IMR-90 (cell line): ENCODE measurements at regions not wholly inside any gene's neighbourhood (a gene's known extent, or its start where the extent isn't known, plus 50 kb on each side); places are given as distances from the start of the nearest gene placed in this dataset.

Experiments used
- BHLHE40 ChIP-seq: fragments of 150-350 bp; IDR thresholded peaks from 2 replicates; pipeline ENCODE4 v1.6.1; 2016; ENCODE audit warnings: mild to moderate bottlenecking, low read depth, low read length
- CEBPB ChIP-seq: IDR thresholded peaks from 2 replicates; pipeline ENCODE4 v1.6.1; 2012; ENCODE audit warnings: low read depth, low read length, improper control_type of control experiment
- CHD1 ChIP-seq: IDR thresholded peaks from 2 replicates; pipeline ENCODE4 v1.6.1; 2012; ENCODE audit warnings: low read depth, low read length, improper control_type of control experiment
- FOS ChIP-seq: fragments of 150-350 bp; IDR thresholded peaks from 2 replicates; pipeline ENCODE4 v1.6.1; 2016; ENCODE audit warnings: low read depth, low read length
- MAFK ChIP-seq: IDR thresholded peaks from 2 replicates; pipeline ENCODE4 v1.6.1; 2012; ENCODE audit warnings: low read depth, low read length, improper control_type of control experiment
- MAZ ChIP-seq: IDR thresholded peaks from 2 replicates; pipeline ENCODE4 v1.6.1; 2012; ENCODE audit warnings: low read depth, mild to moderate bottlenecking, low read length, improper control_type of control experiment, moderate library complexity, borderline replicate concordance
- MXI1 ChIP-seq: IDR thresholded peaks from 2 replicates; pipeline ENCODE4 v1.6.1; 2012; ENCODE audit warnings: low read depth, mild to moderate bottlenecking, low read length, moderate library complexity, borderline replicate concordance
- POLR2A ChIP-seq: IDR thresholded peaks from 2 replicates; pipeline ENCODE4 v1.6.1; 2012; ENCODE audit warnings: mild to moderate bottlenecking, low read depth, low read length
- RCOR1 ChIP-seq: IDR thresholded peaks from 2 replicates; pipeline ENCODE4 v1.6.1; 2012; ENCODE audit warnings: mild to moderate bottlenecking, low read length, improper control_type of control experiment; ENCODE audit not compliant: insufficient replicate concordance
- RFX5 ChIP-seq: IDR thresholded peaks from 2 replicates; pipeline ENCODE4 v1.8.0; 2012; ENCODE audit warnings: low read depth, mild to moderate bottlenecking, low read length, moderate library complexity
- SMC3 ChIP-seq: fragments of 150-350 bp; IDR thresholded peaks from 2 replicates; pipeline ENCODE4 v1.6.1; 2016; ENCODE audit warnings: low read depth, mild to moderate bottlenecking, antibody characterized with exemption, low read length, moderate library complexity
- TF ChIP-seq, protein P1 (sequence below): conservative IDR thresholded peaks from 2 replicates; pipeline ENCODE4 v1.5.1; 2012; ENCODE audit warnings: mild to moderate bottlenecking, low read depth, low read length, improper control_type of control experiment
- TF ChIP-seq, protein P2 (sequence below): fragments of 150-350 bp; IDR thresholded peaks from 2 replicates; pipeline ENCODE4 v1.6.1; 2016; ENCODE audit warnings: low read depth, mild to moderate bottlenecking, low read length, moderate library complexity, borderline replicate concordance
- TF ChIP-seq, protein P3 (sequence below): fragments of 150-350 bp; IDR thresholded peaks from 2 replicates; pipeline ENCODE4 v1.6.1; 2017; ENCODE audit warnings: mild to moderate bottlenecking, antibody characterized with exemption, low read length, low read depth

DNA sequence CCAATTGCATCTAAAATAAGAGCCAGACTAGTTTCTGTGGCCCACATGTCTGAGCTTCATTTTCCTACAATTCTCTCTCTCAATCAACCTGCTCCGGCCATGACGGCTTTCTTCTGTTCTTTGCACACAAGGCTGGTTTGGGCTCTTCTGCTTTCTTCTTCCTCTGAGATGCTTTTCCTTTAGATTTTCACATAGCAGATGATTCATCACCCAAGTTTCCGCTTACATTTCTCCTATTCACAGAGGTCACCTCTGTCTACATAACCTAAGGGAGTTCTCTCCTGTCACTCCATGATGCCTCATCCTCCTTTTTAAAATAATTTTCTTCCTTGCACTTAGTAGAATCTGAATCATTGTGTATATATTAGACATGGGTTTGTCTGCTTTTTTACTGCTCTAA, 334.6 kb upstream of the TUSC1 start:
- TF ChIP-seq, protein P1, sequence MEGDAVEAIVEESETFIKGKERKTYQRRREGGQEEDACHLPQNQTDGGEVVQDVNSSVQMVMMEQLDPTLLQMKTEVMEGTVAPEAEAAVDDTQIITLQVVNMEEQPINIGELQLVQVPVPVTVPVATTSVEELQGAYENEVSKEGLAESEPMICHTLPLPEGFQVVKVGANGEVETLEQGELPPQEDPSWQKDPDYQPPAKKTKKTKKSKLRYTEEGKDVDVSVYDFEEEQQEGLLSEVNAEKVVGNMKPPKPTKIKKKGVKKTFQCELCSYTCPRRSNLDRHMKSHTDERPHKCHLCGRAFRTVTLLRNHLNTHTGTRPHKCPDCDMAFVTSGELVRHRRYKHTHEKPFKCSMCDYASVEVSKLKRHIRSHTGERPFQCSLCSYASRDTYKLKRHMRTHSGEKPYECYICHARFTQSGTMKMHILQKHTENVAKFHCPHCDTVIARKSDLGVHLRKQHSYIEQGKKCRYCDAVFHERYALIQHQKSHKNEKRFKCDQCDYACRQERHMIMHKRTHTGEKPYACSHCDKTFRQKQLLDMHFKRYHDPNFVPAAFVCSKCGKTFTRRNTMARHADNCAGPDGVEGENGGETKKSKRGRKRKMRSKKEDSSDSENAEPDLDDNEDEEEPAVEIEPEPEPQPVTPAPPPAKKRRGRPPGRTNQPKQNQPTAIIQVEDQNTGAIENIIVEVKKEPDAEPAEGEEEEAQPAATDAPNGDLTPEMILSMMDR, result no peak
- TF ChIP-seq POLR2A (no peak), MXI1 (no peak), CHD1 (no peak), FOS (no peak), BHLHE40 (no peak), SMC3 (no peak), MAZ (no peak), CEBPB (no peak), RFX5 (no peak), RCOR1 (no peak), MAFK (no peak)
- TF ChIP-seq, protein P2, sequence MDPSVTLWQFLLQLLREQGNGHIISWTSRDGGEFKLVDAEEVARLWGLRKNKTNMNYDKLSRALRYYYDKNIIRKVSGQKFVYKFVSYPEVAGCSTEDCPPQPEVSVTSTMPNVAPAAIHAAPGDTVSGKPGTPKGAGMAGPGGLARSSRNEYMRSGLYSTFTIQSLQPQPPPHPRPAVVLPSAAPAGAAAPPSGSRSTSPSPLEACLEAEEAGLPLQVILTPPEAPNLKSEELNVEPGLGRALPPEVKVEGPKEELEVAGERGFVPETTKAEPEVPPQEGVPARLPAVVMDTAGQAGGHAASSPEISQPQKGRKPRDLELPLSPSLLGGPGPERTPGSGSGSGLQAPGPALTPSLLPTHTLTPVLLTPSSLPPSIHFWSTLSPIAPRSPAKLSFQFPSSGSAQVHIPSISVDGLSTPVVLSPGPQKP, result no peak
- TF ChIP-seq, protein P3, sequence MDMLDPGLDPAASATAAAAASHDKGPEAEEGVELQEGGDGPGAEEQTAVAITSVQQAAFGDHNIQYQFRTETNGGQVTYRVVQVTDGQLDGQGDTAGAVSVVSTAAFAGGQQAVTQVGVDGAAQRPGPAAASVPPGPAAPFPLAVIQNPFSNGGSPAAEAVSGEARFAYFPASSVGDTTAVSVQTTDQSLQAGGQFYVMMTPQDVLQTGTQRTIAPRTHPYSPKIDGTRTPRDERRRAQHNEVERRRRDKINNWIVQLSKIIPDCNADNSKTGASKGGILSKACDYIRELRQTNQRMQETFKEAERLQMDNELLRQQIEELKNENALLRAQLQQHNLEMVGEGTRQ, result no peak
